Activated CD4-positive, alpha-beta memory T cell treated with anti-CD3 and anti-CD28 coated beads for 36 hours (primary cell): ENCODE measurements at regions not wholly inside any gene's neighbourhood (a gene's known extent, or its start where the extent isn't known, plus 50 kb on each side); places are given as distances from the start of the nearest gene placed in this dataset.
"Not testable (repeated sequence)": the region's sequence is repeated elsewhere in the genome, so short reads cannot be mapped to it uniquely, and the experiment has no call there.

Source experiments
- CTCF ChIA-PET: fragments of 350-600 bp; sonication (Branson Sonifier 250); formaldehyde crosslinking; loops from one replicate; lab custom pipeline; 2021; ENCODE audit warnings: antibody characterized with exemption, inconsistent platforms; lab: Charles Lee
- POLR2A ChIA-PET: fragments of 350-600 bp; sonication (Branson Sonifier 250); formaldehyde crosslinking; loops from one replicate; lab custom pipeline; 2021; ENCODE audit warnings: antibody characterized with exemption; lab: Charles Lee
- DNase-seq: peaks from one replicate; pipeline ENCODE4 v3.0.0-alpha.2; 2020
- H3K27ac Mint-ChIP-seq: one replicate; pipeline ENCODE4 v1.8.0; 2021; ENCODE audit warnings: mixed read lengths
- H3K27me3 Mint-ChIP-seq: one replicate; pipeline ENCODE4 v1.8.0; 2021; ENCODE audit warnings: mixed read lengths
- H3K36me3 Mint-ChIP-seq: one replicate; pipeline ENCODE4 v1.8.0; 2021; ENCODE audit warnings: mixed read lengths
- H3K4me1 Mint-ChIP-seq: one replicate; pipeline ENCODE4 v1.8.0; 2021; ENCODE audit warnings: low read depth, mixed read lengths
- H3K4me3 Mint-ChIP-seq: one replicate; pipeline ENCODE4 v1.8.0; 2021; ENCODE audit warnings: mild to moderate bottlenecking, mixed read lengths
- H3K9me3 Mint-ChIP-seq: one replicate; pipeline ENCODE4 v1.8.0; 2021; ENCODE audit warnings: mixed read lengths
- intact Hi-C: fragments of 100-400 bp; cut with micrococcal nuclease; formaldehyde crosslinking; loops from one replicate; pipeline ENCODE4 v1.15.1; 2023

DNA sequence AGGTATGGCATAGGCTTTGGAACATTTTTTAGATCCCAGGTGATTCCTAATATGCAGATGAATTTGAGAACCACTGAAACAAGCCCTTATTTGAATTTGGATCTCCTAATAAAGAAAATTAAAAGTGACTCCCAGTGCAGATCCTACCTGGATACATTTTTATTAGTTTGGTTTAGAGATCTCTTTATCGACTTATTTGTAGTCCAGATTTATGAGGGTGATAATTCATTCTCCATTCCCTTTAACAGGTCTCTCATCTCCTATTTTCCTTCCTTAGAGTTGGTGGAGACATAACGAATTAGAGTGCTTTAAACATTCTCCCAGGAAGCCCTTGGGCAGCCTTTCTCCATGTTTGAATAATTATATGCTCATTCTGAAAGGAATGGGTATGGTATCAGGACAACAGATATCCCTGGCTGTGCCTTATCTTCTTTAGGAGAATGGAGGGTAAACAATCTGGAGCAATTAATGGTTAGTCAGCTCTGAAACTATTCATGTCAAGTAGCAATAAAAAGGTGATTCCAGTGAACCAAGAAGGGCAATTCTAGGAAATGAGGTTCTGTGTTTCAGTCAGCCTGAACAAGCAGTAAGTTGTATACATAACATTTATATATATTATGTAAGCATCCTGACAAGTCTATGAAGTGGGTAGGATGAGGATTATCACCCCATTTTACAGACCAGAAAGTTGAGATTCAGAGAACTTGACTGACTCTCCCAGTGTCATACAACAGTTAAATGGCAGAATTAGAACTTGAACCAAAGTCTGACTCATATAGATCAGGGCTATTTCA, 53.9 kb upstream of the RCE1 start:
- intact Hi-C loops: no loop called here
- no peaks in the 10 kb centered on the region for H3K4me1 Mint-ChIP-seq
- H3K4me3 Mint-ChIP-seq: no peak overlapping the region
- no peaks in the 10 kb centered on the region for H3K9me3 Mint-ChIP-seq
- ChIA-PET CTCF (no interaction called here), POLR2A (no interaction called here)
- H3K27me3 Mint-ChIP-seq: no peaks in the 10 kb centered on the region
- no peak overlapping the region for H3K27ac Mint-ChIP-seq
- no peaks in the 10 kb centered on the region for H3K36me3 Mint-ChIP-seq
- no peak for DNase-seq

DNA sequence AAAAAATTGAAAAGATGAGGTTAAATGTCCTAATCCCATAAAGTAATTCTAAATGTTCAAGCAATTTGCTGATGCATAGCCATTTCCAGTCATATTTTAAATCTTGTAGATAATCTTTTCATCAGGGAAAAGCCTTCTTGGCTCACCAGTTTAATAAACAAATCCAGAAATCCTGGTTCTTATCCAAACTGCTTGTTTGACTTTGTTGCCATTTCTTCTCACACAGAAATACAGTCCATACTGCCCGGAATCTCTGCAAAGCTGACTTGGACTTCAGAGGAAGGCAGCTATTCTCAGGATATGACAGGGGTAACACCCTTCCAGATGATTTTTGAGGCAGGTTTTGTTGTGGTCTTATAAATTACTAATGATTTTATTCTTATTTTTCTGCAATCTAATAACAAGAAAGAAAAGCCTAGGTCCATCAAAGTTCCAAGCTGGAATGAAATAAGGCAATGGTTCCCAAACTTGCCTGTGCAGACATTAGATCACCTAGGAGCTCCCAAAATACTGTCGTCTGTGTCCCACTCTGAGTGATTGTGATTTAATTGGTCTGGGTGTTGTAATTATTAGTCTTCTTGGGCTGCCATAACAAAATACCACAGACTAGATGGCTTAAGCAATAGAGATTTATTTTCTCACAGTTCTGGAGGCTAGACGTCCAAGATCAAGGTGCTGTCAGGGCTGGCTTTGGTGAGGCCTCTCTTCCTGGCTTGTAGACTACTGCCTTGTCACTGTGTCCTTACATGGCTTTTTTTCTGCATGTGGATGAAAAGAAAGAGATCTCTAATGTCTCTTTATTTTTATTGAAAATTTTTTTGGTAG, 55.1 kb upstream of the RCE1 start:
- DNase-seq: no peak
- H3K4me3 Mint-ChIP-seq: no peak overlapping the region
- no peaks in the 10 kb centered on the region for H3K36me3 Mint-ChIP-seq
- ChIA-PET POLR2A (no interaction called here), CTCF (interaction anchor here (0.8 kb wide), 1 partner anchor 110 kb away, joined by 3 read pairs; no protein-coding TSS in a partner anchor)
- H3K9me3 Mint-ChIP-seq: no peaks in the 10 kb centered on the region
- intact Hi-C loops: no loop called here
- H3K4me1 Mint-ChIP-seq: no peaks in the 10 kb centered on the region
- no peaks in the 10 kb centered on the region for H3K27me3 Mint-ChIP-seq
- H3K27ac Mint-ChIP-seq: no peak overlapping the region

DNA sequence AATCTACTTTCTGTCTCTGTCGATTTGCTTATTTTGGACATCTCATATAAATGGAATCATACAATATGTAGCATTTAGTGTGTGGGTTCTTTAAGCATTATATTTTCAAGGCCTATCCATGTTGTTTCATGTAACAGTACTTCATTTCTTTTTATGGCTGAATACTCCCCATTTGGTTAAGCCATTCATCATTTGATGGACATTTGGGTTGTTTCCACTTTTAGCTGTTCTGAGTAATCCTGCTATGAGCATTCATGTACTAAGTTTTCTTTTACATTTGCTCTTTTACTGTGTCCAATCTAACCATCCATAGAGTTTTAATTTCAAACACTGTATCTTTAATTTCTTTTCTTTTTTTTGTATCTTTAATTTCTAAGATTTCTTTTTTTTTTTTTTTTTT, 55.6 kb upstream of the SPTBN2 start:
- CTCF ChIA-PET: no interaction called here
- no peak overlapping the region for H3K4me3 Mint-ChIP-seq
- H3K4me1 Mint-ChIP-seq: no peaks in the 10 kb centered on the region
- no peak for DNase-seq
- no peak overlapping the region for H3K27ac Mint-ChIP-seq
- intact Hi-C loops: no loop called here
- H3K9me3 Mint-ChIP-seq: no peaks in the 10 kb centered on the region
- H3K36me3 Mint-ChIP-seq: no peaks in the 10 kb centered on the region
- H3K27me3 Mint-ChIP-seq: no peaks in the 10 kb centered on the region
- POLR2A ChIA-PET: no interaction called here

DNA sequence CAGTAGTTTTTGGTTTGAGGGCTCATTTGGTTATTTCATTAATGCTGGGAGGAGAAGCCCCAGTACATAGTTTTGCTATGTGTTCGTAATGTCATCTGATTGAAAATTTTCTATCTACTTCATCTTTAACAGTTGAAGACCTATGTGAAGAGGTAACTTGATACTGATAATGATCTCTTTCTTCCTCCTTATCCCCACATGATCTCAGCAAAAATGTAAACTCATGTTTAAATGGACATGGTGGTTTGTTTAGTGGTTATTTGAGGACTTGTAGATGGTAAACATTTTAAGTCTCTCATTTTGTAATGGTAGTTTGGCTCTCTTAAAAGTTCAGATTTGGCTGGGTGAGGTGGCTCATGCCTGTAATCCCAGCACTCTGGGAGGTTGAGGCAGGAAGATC, 53.7 kb upstream of the SPTBN2 start:
- Mint-ChIP-seq H3K27ac (no peak overlapping the region), H3K9me3 (no peaks in the 10 kb centered on the region), H3K27me3 (no peaks in the 10 kb centered on the region), H3K4me3 (no peak overlapping the region), H3K36me3 (no peaks in the 10 kb centered on the region), H3K4me1 (no peaks in the 10 kb centered on the region)
- ChIA-PET CTCF (no interaction called here), POLR2A (no interaction called here)
- no peak for DNase-seq
- intact Hi-C loops: no loop called here

DNA sequence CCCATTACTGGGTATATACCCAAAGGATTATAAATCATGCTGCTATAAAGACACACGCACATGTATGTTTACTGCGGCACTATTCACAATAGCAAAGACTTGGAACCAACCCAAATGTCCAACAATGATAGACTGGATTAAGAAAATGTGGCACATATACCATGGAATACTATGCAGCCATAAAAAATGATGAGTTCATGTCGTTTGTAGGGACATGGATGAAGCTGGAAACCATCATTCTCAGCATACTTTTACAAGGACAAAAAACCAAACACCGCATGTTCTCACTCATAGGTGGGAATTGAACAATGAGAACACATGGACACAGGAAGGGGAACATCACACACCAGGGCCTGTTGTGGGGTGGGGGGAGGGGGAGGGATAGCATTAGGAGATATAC, 50.6 kb upstream of the SPTBN2 start:
- H3K4me3 Mint-ChIP-seq, H3K9me3 Mint-ChIP-seq, CTCF ChIA-PET, H3K4me1 Mint-ChIP-seq, POLR2A ChIA-PET, H3K36me3 Mint-ChIP-seq, H3K27ac Mint-ChIP-seq, DNase-seq, H3K27me3 Mint-ChIP-seq, intact Hi-C loops: not testable (repeated sequence)
